ENCODE measurements at regions not wholly inside any gene's neighbourhood (a gene's known extent, or its start where the extent isn't known, plus 50 kb on each side); places are given as distances from the start of the nearest gene placed in this dataset.

- TF ChIP-seq POLR2A (IDR thresholded peaks at IDR 0.05): no peak
- TF ChIP-seq, protein P1, sequence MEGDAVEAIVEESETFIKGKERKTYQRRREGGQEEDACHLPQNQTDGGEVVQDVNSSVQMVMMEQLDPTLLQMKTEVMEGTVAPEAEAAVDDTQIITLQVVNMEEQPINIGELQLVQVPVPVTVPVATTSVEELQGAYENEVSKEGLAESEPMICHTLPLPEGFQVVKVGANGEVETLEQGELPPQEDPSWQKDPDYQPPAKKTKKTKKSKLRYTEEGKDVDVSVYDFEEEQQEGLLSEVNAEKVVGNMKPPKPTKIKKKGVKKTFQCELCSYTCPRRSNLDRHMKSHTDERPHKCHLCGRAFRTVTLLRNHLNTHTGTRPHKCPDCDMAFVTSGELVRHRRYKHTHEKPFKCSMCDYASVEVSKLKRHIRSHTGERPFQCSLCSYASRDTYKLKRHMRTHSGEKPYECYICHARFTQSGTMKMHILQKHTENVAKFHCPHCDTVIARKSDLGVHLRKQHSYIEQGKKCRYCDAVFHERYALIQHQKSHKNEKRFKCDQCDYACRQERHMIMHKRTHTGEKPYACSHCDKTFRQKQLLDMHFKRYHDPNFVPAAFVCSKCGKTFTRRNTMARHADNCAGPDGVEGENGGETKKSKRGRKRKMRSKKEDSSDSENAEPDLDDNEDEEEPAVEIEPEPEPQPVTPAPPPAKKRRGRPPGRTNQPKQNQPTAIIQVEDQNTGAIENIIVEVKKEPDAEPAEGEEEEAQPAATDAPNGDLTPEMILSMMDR (IDR thresholded peaks at IDR 0.05): no peak
- TF ChIP-seq EP300 (IDR thresholded peaks at IDR 0.05): no peak
Measured at GRCh38 chr15:96109820-96110219, 220.7 kb upstream of the NR2F2 start.
